Coronary artery (tissue), 2 donors: ENCODE measurements at regions not wholly inside any gene's neighbourhood (a gene's known extent, or its start where the extent isn't known, plus 50 kb on each side); places are given as distances from the start of the nearest gene placed in this dataset.

ENCODE experiments used
- DNase-seq: peaks from one replicate; pipeline ENCODE4 v3.0.0-alpha.2; 2017; ENCODE audit warnings: low spot score
- H3K27ac ChIP-seq, 2 donors: fragments of 200-600 bp; sonication (generic); one replicate each; pipeline ENCODE4 v1.5.1; 2016 to 2019
- H3K4me3 ChIP-seq: fragments of 200-600 bp; sonication (generic); 2 replicates; pipeline ENCODE4 v1.5.1; 2016; ENCODE audit warnings: mild to moderate bottlenecking, moderate library complexity
- TF ChIP-seq, protein P1 (sequence below): fragments of 200-600 bp; sonication (generic); IDR thresholded peaks from one replicate; pipeline ENCODE4 v1.5.1; 2019; ENCODE audit warnings: antibody characterized with exemption

GRCh38 chr9:116070256-116070914 is 83.2 kb upstream of the PAPPA start:
- H3K4me3 ChIP-seq, result no peak overlapping the region
- DNase-seq, result no peak
- TF ChIP-seq, protein P1, sequence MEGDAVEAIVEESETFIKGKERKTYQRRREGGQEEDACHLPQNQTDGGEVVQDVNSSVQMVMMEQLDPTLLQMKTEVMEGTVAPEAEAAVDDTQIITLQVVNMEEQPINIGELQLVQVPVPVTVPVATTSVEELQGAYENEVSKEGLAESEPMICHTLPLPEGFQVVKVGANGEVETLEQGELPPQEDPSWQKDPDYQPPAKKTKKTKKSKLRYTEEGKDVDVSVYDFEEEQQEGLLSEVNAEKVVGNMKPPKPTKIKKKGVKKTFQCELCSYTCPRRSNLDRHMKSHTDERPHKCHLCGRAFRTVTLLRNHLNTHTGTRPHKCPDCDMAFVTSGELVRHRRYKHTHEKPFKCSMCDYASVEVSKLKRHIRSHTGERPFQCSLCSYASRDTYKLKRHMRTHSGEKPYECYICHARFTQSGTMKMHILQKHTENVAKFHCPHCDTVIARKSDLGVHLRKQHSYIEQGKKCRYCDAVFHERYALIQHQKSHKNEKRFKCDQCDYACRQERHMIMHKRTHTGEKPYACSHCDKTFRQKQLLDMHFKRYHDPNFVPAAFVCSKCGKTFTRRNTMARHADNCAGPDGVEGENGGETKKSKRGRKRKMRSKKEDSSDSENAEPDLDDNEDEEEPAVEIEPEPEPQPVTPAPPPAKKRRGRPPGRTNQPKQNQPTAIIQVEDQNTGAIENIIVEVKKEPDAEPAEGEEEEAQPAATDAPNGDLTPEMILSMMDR, result no peak
- H3K27ac ChIP-seq, result no peak overlapping the region

- DNase-seq, result no peak
- Histone ChIP-seq H3K4me3 (no peak overlapping the region), H3K27ac (no peak overlapping the region)
- TF ChIP-seq, protein P1, result no peak
Measured at GRCh38 chr9:116072046-116072445, 81.5 kb upstream of the PAPPA start.

GRCh38 chr9:116073826-116074225 is 79.8 kb upstream of the PAPPA start:
- TF ChIP-seq, protein P1, result no peak
- no peak for DNase-seq
- Histone ChIP-seq H3K27ac (no peak overlapping the region), H3K4me3 (no peak overlapping the region)

GRCh38 chr9:116074658-116075057 is 78.9 kb upstream of the PAPPA start:
- H3K4me3 ChIP-seq, result no peak overlapping the region
- TF ChIP-seq, protein P1, result no peak
- no peak for DNase-seq
- H3K27ac ChIP-seq, result no peak overlapping the region

GRCh38 chr9:116075191-116075590 is 78.4 kb upstream of the PAPPA start:
- no peak for DNase-seq
- H3K4me3 ChIP-seq, result no peak overlapping the region
- TF ChIP-seq, protein P1, result no peak
- no peak overlapping the region for H3K27ac ChIP-seq

DNA sequence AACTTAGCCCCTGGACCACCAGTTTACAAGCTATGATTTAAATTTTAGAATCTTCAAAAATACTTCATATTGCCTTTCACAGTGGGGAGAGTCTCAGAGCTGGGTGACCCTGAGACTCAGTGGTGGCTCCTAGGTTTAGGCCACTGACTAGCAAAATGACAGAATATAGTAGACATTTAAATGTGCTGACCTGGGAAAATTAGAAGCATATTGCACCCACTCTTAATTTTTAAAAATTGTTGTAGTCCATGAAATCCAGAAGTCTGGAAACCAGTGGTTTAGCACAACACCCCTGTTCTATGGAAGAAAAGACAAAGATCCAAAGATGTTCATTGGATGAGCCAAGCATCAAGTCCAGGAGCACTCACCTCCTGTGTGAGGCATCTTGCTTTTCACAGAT is 75.0 kb upstream of the PAPPA start:
- Histone ChIP-seq H3K27ac (no peak overlapping the region), H3K4me3 (no peak overlapping the region)
- DNase-seq, result no peak
- TF ChIP-seq, protein P1, result no peak

GRCh38 chr9:116080561-116080960 is 73.0 kb upstream of the PAPPA start:
- TF ChIP-seq, protein P1, result no peak
- Histone ChIP-seq H3K4me3 (no peak overlapping the region), H3K27ac (no peak overlapping the region)
- DNase-seq, result no peak
